ENCODE measurements at regions not wholly inside any gene's neighbourhood (a gene's known extent, or its start where the extent isn't known, plus 50 kb on each side); places are given as distances from the start of the nearest gene placed in this dataset.

- no peaks in the 10 kb centered on the region for H3F3A ChIP-seq (ENCODE audit: insufficient read depth, low read length)
- no peaks in the 10 kb centered on the region for H4K20me1 ChIP-seq (ENCODE audit: insufficient read depth, low read length)
- no peaks in the 10 kb centered on the region for H3K9me3 ChIP-seq (replicated peaks; ENCODE audit: insufficient read depth, low read length)
- H3K9ac ChIP-seq (ENCODE audit: low read length) = no peak overlapping the region
- H3K4me1 ChIP-seq (ENCODE audit: low read length) = no peaks in the 10 kb centered on the region
- H3K36me3 ChIP-seq (replicated peaks; ENCODE audit: insufficient read depth, low read length) = no peaks in the 10 kb centered on the region; the same call in 1 of the 2 replicates
- TF ChIP-seq CTCF (IDR thresholded peaks at IDR 0.05; ENCODE audit: low read length) (no peak), EZH2 (optimal IDR thresholded peaks at IDR 0.05; ENCODE audit: low read depth, low read length) (no peak)
- no peak overlapping the region for H3K4me3 ChIP-seq (ENCODE audit: low read length)
- no peak overlapping the region for H2AFZ ChIP-seq (ENCODE audit: low read length)
- H3K27ac ChIP-seq (ENCODE audit: low read length) = no peak overlapping the region
- H3K4me2 ChIP-seq (ENCODE audit: low read depth, low read length) = no peak overlapping the region
- no peaks in the 10 kb centered on the region for H3K27me3 ChIP-seq (replicated peaks; ENCODE audit: insufficient read depth, low read length)
- no peaks in the 10 kb centered on the region for H3K9me2 ChIP-seq (replicated peaks; ENCODE audit: insufficient read depth, low read length)
- H3K79me2 ChIP-seq (ENCODE audit: low read length) = no peaks in the 10 kb centered on the region
- DNase-seq = no peak
Observed at GRCh38 chr3:56971816-56972215, 88.6 kb upstream of the SPATA12 start.

- no peaks in the 10 kb centered on the region for H3K4me1 ChIP-seq (ENCODE audit: low read length)
- no peak overlapping the region for H3K9ac ChIP-seq (ENCODE audit: low read length)
- H4K20me1 ChIP-seq (ENCODE audit: insufficient read depth, low read length) = no peaks in the 10 kb centered on the region
- no peak for TF ChIP-seq EZH2phosphoT487 (IDR thresholded peaks at IDR 0.05; ENCODE audit: low read length)
- no peak for TF ChIP-seq CTCF (IDR thresholded peaks at IDR 0.05; ENCODE audit: low read length)
- no peak for TF ChIP-seq EZH2 (optimal IDR thresholded peaks at IDR 0.05; ENCODE audit: low read depth, low read length)
- H3K27me3 ChIP-seq (replicated peaks; ENCODE audit: insufficient read depth, low read length) = no peaks in the 10 kb centered on the region
- no peak overlapping the region for H3K27ac ChIP-seq (ENCODE audit: low read length)
- no peaks in the 10 kb centered on the region for H3K9me3 ChIP-seq (replicated peaks; ENCODE audit: insufficient read depth, low read length)
- no peaks in the 10 kb centered on the region for H3K9me2 ChIP-seq (replicated peaks; ENCODE audit: insufficient read depth, low read length)
- no peak overlapping the region for H2AFZ ChIP-seq (ENCODE audit: low read length)
- no peaks in the 10 kb centered on the region; the same call in 1 of the 2 replicates for H3K36me3 ChIP-seq (replicated peaks; ENCODE audit: insufficient read depth, low read length)
- no peak overlapping the region for H3K4me2 ChIP-seq (ENCODE audit: low read depth, low read length)
- H3F3A ChIP-seq (ENCODE audit: insufficient read depth, low read length) = no peaks in the 10 kb centered on the region
- no peaks in the 10 kb centered on the region for H3K79me2 ChIP-seq (ENCODE audit: low read length)
- no peak overlapping the region for H3K4me3 ChIP-seq (ENCODE audit: low read length)
- DNase-seq = no peak
Observed at GRCh38 chr3:56971261-56971660, 89.2 kb upstream of the SPATA12 start.

DNA sequence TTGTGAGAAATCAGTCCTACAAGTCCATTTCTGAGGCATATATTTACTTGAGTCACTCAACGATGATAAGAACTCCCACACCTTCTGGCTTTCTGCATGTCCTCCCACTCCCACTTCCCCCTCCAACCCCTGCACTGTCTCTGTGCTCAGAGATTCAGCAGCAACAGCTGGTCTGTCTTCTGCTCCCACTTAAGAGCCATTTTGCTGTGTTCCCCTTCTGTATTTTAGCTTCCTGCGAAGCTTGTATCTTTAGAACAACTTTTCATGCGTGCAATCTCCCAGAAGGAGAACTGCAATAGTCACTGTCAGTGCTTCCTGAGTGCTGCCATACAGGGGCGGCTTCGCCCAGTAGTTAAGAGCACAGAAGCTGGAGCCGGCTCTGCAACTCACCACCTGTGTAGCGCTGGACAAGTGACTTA, 90.0 kb upstream of the SPATA12 start:
- Histone ChIP-seq H3K4me1 (ENCODE audit: low read length) (no peaks in the 10 kb centered on the region), H4K20me1 (ENCODE audit: insufficient read depth, low read length) (no peaks in the 10 kb centered on the region), H3K9ac (ENCODE audit: low read length) (no peak overlapping the region), H3K9me2 (replicated peaks; ENCODE audit: insufficient read depth, low read length) (no peaks in the 10 kb centered on the region), H3K27ac (ENCODE audit: low read length) (no peak overlapping the region), H3K4me2 (ENCODE audit: low read depth, low read length) (no peak overlapping the region), H3K36me3 (replicated peaks; ENCODE audit: insufficient read depth, low read length) (no peaks in the 10 kb centered on the region; the same call in 1 of the 2 replicates), H3K79me2 (ENCODE audit: low read length) (no peaks in the 10 kb centered on the region), H3K9me3 (replicated peaks; ENCODE audit: insufficient read depth, low read length) (no peaks in the 10 kb centered on the region), H3F3A (ENCODE audit: insufficient read depth, low read length) (no peaks in the 10 kb centered on the region), H3K4me3 (ENCODE audit: low read length) (no peak overlapping the region), H3K27me3 (replicated peaks; ENCODE audit: insufficient read depth, low read length) (no peaks in the 10 kb centered on the region), H2AFZ (ENCODE audit: low read length) (no peak overlapping the region)
- no peak for DNase-seq
- TF ChIP-seq EZH2phosphoT487 (IDR thresholded peaks at IDR 0.05; ENCODE audit: low read length) = no peak
- TF ChIP-seq EZH2 (optimal IDR thresholded peaks at IDR 0.05; ENCODE audit: low read depth, low read length) = no peak
- TF ChIP-seq CTCF (IDR thresholded peaks at IDR 0.05; ENCODE audit: low read length) = no peak

Measured in MM.1S (cell line).